ENCODE measurements at regions not wholly inside any gene's neighbourhood (a gene's known extent, or its start where the extent isn't known, plus 50 kb on each side); places are given as distances from the start of the nearest gene placed in this dataset.

DNA sequence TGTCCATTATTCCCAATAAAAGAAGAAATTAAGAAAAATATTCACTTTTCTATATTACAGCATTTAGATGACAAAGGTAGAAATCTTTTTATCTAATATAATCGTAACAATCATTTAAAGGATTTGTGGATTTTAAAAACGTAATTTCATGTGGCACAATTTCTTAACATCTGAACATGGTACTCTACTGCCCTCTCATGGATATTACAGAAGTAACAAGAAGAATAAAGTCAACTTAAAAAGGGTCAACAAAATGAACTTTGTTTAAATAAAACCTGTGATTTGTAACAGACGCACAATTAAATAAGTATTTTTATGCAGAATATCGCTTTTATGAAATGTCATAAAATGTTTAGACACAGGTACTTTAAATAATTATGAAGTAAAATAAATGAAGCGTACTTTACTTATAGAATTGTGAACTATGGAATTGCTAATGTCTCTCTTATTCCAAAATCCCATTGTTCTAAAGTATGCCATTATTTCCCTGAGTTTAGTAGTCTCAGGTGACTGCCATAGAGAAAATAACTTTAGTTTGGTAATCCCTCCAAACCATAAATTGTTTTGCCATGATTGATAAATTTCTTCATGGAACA lies 366.8 kb upstream of the ZNF385D start:
- no peaks in the 10 kb centered on the region for H3K9me3 ChIP-seq (ENCODE audit: insufficient read depth in 2 of 2, low read depth in 1 of 2, low read length in 1 of 2)
- no peak overlapping the region for H4K8ac ChIP-seq (ENCODE audit: extremely low read depth, insufficient read depth, low read length)
- H3K27me3 ChIP-seq (replicated peaks in 1 of 4; ENCODE audit: control insufficient read depth in 3 of 4, extremely low read depth in 1 of 4, insufficient read depth in 3 of 4, low read length in 3 of 4): no peaks in the 10 kb centered on the region
- H3K14ac ChIP-seq (ENCODE audit: insufficient read length): no peak overlapping the region
- H3K4ac ChIP-seq (replicated peaks; ENCODE audit: insufficient read length, low read depth, low read length): no peak overlapping the region
- peak; percentile 50 for FAIRE-seq
- H4K5ac ChIP-seq (ENCODE audit: insufficient read length, low read depth, low read length): no peak overlapping the region
- H3K23ac ChIP-seq (ENCODE audit: insufficient read length): no peak overlapping the region
- H3K56ac ChIP-seq (replicated peaks; ENCODE audit: insufficient read length, low read depth, low read length): no peak overlapping the region
- ChIA-PET CTCF (ENCODE audit: partially characterized antibody) (interaction anchor here (1.1 to 1.2 kb wide), 2 partner anchors 11 to 216 kb away, joined by 3 to 4 read pairs; no protein-coding TSS in a partner anchor), POLR2A (ENCODE audit: partially characterized antibody) (no interaction called here)
- H3K23me2 ChIP-seq (ENCODE audit: low read depth, low read length): no peaks in the 10 kb centered on the region
- H3K4me1 ChIP-seq (replicated peaks in 1 of 4; ENCODE audit: control insufficient read depth in 3 of 4, insufficient read depth in 4 of 4, low read length in 3 of 4): no peaks in the 10 kb centered on the region
- WGBS, 2 experiments (ENCODE audit: extremely low coverage in 1 of 2, insufficient coverage in 1 of 2, insufficient read length in 1 of 2, insufficient replicate concordance in 2 of 2, low coverage in 1 of 2, low lambda C conversion rate in 2 of 2, missing lambda C conversion rate in 1 of 2): 50% methylated on average over 5 of the region's 5 CpGs; no CpG with 5 or more reads in 1 of the 2 experiments
- TF ChIP-seq SUZ12 (IDR thresholded peaks at IDR 0.05; ENCODE audit: low read length) (no peak), RAD21 (IDR thresholded peaks at IDR 0.05 in 1 of 2, conservative IDR thresholded peaks at IDR 0.05 in 1 of 2; ENCODE audit: low read depth in 2 of 2, low read length in 2 of 2) (peak in 1 of 2 experiments; percentile 72), BACH1 (IDR thresholded peaks at IDR 0.05; ENCODE audit: low read length) (no peak), BRCA1 (IDR thresholded peaks at IDR 0.05; ENCODE audit: low read depth, low read length) (no peak), CTCF (IDR thresholded peaks at IDR 0.05; ENCODE audit: control extremely low read depth in 1 of 3, insufficient read depth in 1 of 3, low read depth in 1 of 3, low read length in 3 of 3) (peak in 2 of 3 experiments; percentile 30 to 36; a peak in 2 of 4 replicates)
- H3K27ac ChIP-seq (ENCODE audit: low read depth, low read length): no peak overlapping the region
- H3K18ac ChIP-seq (ENCODE audit: extremely low read depth, low read length): no peak overlapping the region
- no peak overlapping the region for H3K9ac ChIP-seq (replicated peaks in 1 of 4; ENCODE audit: extremely low read depth in 1 of 4, low read depth in 3 of 4, low read length in 3 of 4)
- H2BK15ac ChIP-seq (ENCODE audit: low read length): no peak overlapping the region
- H3K36me3 ChIP-seq (ENCODE audit: control insufficient read depth in 2 of 4, insufficient read depth in 4 of 4, low read length in 3 of 4): no peaks in the 10 kb centered on the region
- H2BK5ac ChIP-seq (ENCODE audit: low read depth, low read length): no peak overlapping the region
- no peaks in the 10 kb centered on the region for H4K20me1 ChIP-seq (replicated peaks in 1 of 2; ENCODE audit: control insufficient read depth in 1 of 2, insufficient read depth in 2 of 2, low read length in 2 of 2)
- no peak overlapping the region for H3K4me3 ChIP-seq (ENCODE audit: extremely low read depth in 1 of 4, insufficient read depth in 2 of 4, low read depth in 3 of 4, low read length in 4 of 4)
- no peak overlapping the region for H2BK20ac ChIP-seq (ENCODE audit: low read length)
- no peaks in the 10 kb centered on the region for H3K79me2 ChIP-seq (ENCODE audit: control insufficient read depth in 1 of 2, insufficient read depth in 2 of 2, low read length in 2 of 2)
- no peak for DNase-seq (ENCODE audit: low read depth in 1 of 2, low spot score in 2 of 2)
- no peak overlapping the region for H2AFZ ChIP-seq (ENCODE audit: low read length)
- H2BK12ac ChIP-seq (ENCODE audit: low read depth, low read length): no peak overlapping the region
- H4K91ac ChIP-seq (replicated peaks; ENCODE audit: insufficient read length, low read length): no peak overlapping the region
- no peak overlapping the region for H2BK120ac ChIP-seq (replicated peaks; ENCODE audit: low read depth, low read length)
- no peaks in the 10 kb centered on the region for H3K79me1 ChIP-seq (ENCODE audit: low read depth, low read length)
- H2AK5ac ChIP-seq (ENCODE audit: low read depth, low read length): no peak overlapping the region
- no peak overlapping the region for H3K4me2 ChIP-seq (ENCODE audit: insufficient read depth in 1 of 2, low read depth in 2 of 2, low read length in 2 of 2)

All from H1 (cell line).